Colonic mucosa (tissue), 4 donors: ENCODE measurements at regions not wholly inside any gene's neighbourhood (a gene's known extent, or its start where the extent isn't known, plus 50 kb on each side); places are given as distances from the start of the nearest gene placed in this dataset.

Experiments used
- DNase-seq: peaks from one replicate; pipeline ENCODE4 v3.0.0-alpha.2; 2020
- H3K27ac ChIP-seq: fragments of 200-600 bp; one replicate; pipeline ENCODE4 v1.8.0; 2021
- H3K27me3 ChIP-seq: fragments of 200-600 bp; one replicate; pipeline ENCODE4 v1.8.0; 2021
- H3K36me3 ChIP-seq: fragments of 200-600 bp; one replicate; pipeline ENCODE4 v1.8.0; 2021
- H3K4me1 ChIP-seq: fragments of 200-600 bp; one replicate; pipeline ENCODE4 v1.8.0; 2021; ENCODE audit warnings: mild to moderate bottlenecking
- H3K4me3 ChIP-seq: fragments of 200-600 bp; one replicate; pipeline ENCODE4 v1.8.0; 2021
- H3K9ac ChIP-seq, 2 donors: one replicate each; pipeline ENCODE4 v1.7.0; 2013; ENCODE audit warnings: control low read depth in 2 of 2, low read depth in 2 of 2, low read length in 2 of 2
- H3K9me3 ChIP-seq: fragments of 200-600 bp; one replicate; pipeline ENCODE4 v1.8.0; 2021
- CTCF ChIP-seq: fragments of 200-600 bp; IDR thresholded peaks from one replicate; pipeline ENCODE4 v1.8.0; 2022; ENCODE audit warnings: antibody characterized with exemption, mild to moderate bottlenecking
- intact Hi-C: fragments of 100-400 bp; cut with DNase I; formaldehyde crosslinking; loops from one replicate; pipeline ENCODE4 v1.14.1; 2022
- donor health status: healthy.
- donor health status: DM: no; HTN: no; CAD: no.
- donor health status: DM: no; HTN: no; CAD: no.

DNA sequence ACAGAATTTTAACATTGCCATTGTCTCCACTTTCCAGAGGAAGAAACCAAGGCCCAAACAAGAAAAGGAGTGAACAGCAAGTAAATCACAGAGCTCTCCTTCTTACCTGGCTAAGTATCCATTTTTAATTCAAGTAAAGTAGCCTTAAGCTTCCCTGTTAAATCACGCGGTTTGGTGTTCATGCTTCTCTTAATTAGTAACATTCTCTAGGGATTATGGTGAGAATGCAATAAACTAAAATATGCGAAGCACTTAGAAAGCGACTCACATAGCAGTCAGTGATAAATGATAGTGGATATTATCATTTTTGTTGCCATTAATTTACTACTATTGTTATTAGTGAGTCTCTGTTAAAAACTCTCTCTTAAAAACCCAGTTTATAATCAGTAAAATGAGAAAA, 630.5 kb upstream of the TMPRSS15 start:
- no peak for DNase-seq
- Histone ChIP-seq H3K27me3 (no peaks in the 10 kb centered on the region), H3K4me1 (no peaks in the 10 kb centered on the region), H3K9me3 (no peaks in the 10 kb centered on the region), H3K9ac (no peak overlapping the region), H3K4me3 (no peak overlapping the region), H3K27ac (no peak overlapping the region), H3K36me3 (no peaks in the 10 kb centered on the region)
- TF ChIP-seq CTCF = no peak
- intact Hi-C loops = no loop called here

- TF ChIP-seq CTCF = no peak
- H3K9me3 ChIP-seq = no peaks in the 10 kb centered on the region
- intact Hi-C loops = no loop called here
- no peak overlapping the region for H3K9ac ChIP-seq
- no peak overlapping the region for H3K27ac ChIP-seq
- no peaks in the 10 kb centered on the region for H3K36me3 ChIP-seq
- H3K27me3 ChIP-seq = no peaks in the 10 kb centered on the region
- DNase-seq = no peak
- no peaks in the 10 kb centered on the region for H3K4me1 ChIP-seq
- no peak overlapping the region for H3K4me3 ChIP-seq
Observed at GRCh38 chr21:19034560-19034959, 631.0 kb upstream of the TMPRSS15 start.

DNA sequence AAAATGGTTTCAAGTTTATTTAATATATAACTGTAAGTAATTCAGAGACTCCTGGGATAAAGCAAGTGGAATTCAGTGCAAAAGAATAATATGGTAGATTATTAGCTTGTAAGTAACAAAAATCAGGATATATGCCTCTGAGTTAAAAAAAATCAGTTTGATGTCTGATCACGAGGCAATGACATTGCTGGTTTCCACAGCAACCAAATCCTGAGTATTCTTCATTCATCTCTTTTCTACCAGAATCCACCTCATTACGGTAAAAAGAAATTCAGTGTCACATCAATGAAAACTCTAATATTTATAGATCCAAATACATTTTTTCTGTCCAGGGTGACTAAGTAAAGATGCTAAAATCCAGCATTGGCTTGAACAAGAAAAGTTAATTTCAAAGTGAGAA, 642.3 kb upstream of the TMPRSS15 start:
- no peak overlapping the region for H3K4me3 ChIP-seq
- H3K27ac ChIP-seq = no peak overlapping the region
- H3K9me3 ChIP-seq = no peaks in the 10 kb centered on the region
- intact Hi-C loops = no loop called here
- no peaks in the 10 kb centered on the region for H3K4me1 ChIP-seq
- TF ChIP-seq CTCF = no peak
- DNase-seq = no peak
- no peak overlapping the region for H3K9ac ChIP-seq
- no peaks in the 10 kb centered on the region for H3K36me3 ChIP-seq
- no peaks in the 10 kb centered on the region for H3K27me3 ChIP-seq

DNA sequence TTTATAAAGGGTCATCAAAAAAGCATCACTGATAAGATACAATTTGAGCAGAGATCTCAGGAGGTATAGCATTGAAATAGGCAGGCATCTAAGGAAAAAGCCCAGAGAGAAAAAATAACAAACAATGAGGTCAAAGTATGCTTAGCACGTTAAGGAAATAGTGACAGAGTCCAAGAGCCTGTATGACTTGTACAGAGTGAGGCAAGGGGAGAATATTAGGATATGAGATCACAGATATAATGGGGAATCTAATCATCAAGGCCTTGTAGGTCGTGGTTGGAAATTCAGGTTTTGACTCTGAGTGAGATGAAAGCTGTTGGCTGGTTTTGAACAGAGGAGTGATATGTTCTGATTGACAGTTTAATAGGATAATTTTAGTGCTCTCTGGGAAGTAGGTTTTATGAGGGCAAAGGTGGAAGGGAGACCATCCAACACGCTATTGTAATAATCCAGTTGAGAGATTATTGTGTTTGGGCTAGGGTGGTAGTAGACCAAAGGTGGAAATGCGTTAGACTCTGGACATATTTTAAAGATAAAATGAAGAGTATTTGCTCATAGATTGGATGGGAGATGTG, 644.6 kb upstream of the TMPRSS15 start:
- Histone ChIP-seq H3K4me1 (no peaks in the 10 kb centered on the region), H3K4me3 (no peak overlapping the region), H3K27ac (peak overlapping the region; percentile 25), H3K36me3 (no peaks in the 10 kb centered on the region), H3K9me3 (no peaks in the 10 kb centered on the region), H3K9ac (no peak overlapping the region), H3K27me3 (no peaks in the 10 kb centered on the region)
- intact Hi-C loops = no loop called here
- peak; percentile 49 for DNase-seq
- no peak for TF ChIP-seq CTCF

DNA sequence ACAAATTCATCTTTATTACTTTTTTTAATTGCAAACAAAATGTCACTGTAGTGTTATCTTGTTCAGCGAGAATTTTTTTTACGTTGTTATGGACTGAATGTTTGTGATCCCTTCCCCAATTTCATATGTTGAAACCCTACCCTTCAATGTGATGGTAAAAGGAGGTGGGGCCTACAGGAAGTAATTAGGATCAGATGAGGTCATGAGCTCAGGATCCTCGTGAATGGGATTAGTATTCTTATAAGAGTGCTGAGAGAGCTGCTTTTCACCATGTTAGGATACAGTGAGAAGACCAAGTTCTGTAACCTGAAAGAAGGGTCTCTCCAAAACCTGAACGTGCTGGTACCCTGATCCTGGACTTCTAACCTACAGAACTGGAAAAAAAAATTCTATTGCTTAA, 646.0 kb upstream of the TMPRSS15 start:
- no peak overlapping the region for H3K4me3 ChIP-seq
- H3K9ac ChIP-seq = no peak overlapping the region
- no peaks in the 10 kb centered on the region for H3K9me3 ChIP-seq
- H3K27me3 ChIP-seq = no peaks in the 10 kb centered on the region
- TF ChIP-seq CTCF = no peak
- peak overlapping the region; percentile 25 for H3K27ac ChIP-seq
- DNase-seq = peak; percentile 22
- H3K36me3 ChIP-seq = no peaks in the 10 kb centered on the region
- intact Hi-C loops = no loop called here
- H3K4me1 ChIP-seq = no peaks in the 10 kb centered on the region
